Cardiac muscle cell (in vitro differentiated cells and primary cell): ENCODE measurements at regions not wholly inside any gene's neighbourhood (a gene's known extent, or its start where the extent isn't known, plus 50 kb on each side); places are given as distances from the start of the nearest gene placed in this dataset.
"Not testable (repeated sequence)": the region's sequence is repeated elsewhere in the genome, so short reads cannot be mapped to it uniquely, and the experiment has no call there.

Experiments
- DNase-seq, 2 donors: peaks; one replicate each; pipeline versions ENCODE4 v3.0.0 to v3.0.0-alpha.2; 2010 to 2017; ENCODE audit warnings: low read depth in 1 of 2, low spot score in 1 of 2
- H3K27ac ChIP-seq: fragments of 200-600 bp; sonication (generic); 2 replicates; pipeline ENCODE4 v1.5.1; 2016
- H3K27me3 ChIP-seq: fragments of 200-600 bp; sonication (generic); 2 replicates; pipeline ENCODE4 v1.6.0; 2016; ENCODE audit warnings: control low read depth
- H3K36me3 ChIP-seq: fragments of 200-600 bp; sonication (generic); 2 replicates; pipeline ENCODE4 v1.5.1; 2016; ENCODE audit warnings: control low read depth
- H3K4me1 ChIP-seq: fragments of 200-600 bp; sonication (generic); 2 replicates; pipeline ENCODE4 v1.8.1; 2017; ENCODE audit warnings: low read depth, mild to moderate bottlenecking, mixed run types
- H3K4me3 ChIP-seq: fragments of 200-600 bp; sonication (generic); 2 replicates; pipeline ENCODE4 v1.5.1; 2016; ENCODE audit warnings: mild to moderate bottlenecking
- H3K9me3 ChIP-seq: fragments of 200-600 bp; sonication (generic); 2 replicates; pipeline ENCODE4 v1.5.1; 2017; ENCODE audit warnings: low read depth, mild to moderate bottlenecking, control low read depth
- CTCF ChIP-seq: IDR thresholded peaks from 2 replicates; pipeline ENCODE4 v1.5.1; 2012; ENCODE audit warnings: low read depth, mild to moderate bottlenecking, low read length

GRCh38 chr11:112697391-112698178 is 263.6 kb upstream of the NCAM1 start:
- no peaks in the 10 kb centered on the region for H3K27me3 ChIP-seq
- peak in 1 of 2 donors; percentile 1 for DNase-seq
- no peaks in the 10 kb centered on the region for H3K4me1 ChIP-seq
- H3K36me3 ChIP-seq, result no peaks in the 10 kb centered on the region
- H3K4me3 ChIP-seq, result no peak overlapping the region
- no peak for TF ChIP-seq CTCF
- no peak overlapping the region for H3K27ac ChIP-seq
- no peaks in the 10 kb centered on the region for H3K9me3 ChIP-seq

GRCh38 chr11:112705148-112705547 is 256.1 kb upstream of the NCAM1 start:
- Histone ChIP-seq H3K36me3 (no peaks in the 10 kb centered on the region), H3K9me3 (no peaks in the 10 kb centered on the region), H3K4me3 (no peak overlapping the region), H3K27me3 (no peaks in the 10 kb centered on the region), H3K4me1 (no peaks in the 10 kb centered on the region), H3K27ac (no peak overlapping the region)
- no peak for TF ChIP-seq CTCF
- no peak for DNase-seq

- H3K27me3 ChIP-seq, result no peaks in the 10 kb centered on the region
- no peaks in the 10 kb centered on the region for H3K4me1 ChIP-seq
- no peak for DNase-seq
- H3K4me3 ChIP-seq, result no peak overlapping the region
- no peak for TF ChIP-seq CTCF
- no peaks in the 10 kb centered on the region for H3K36me3 ChIP-seq
- H3K27ac ChIP-seq, result no peak overlapping the region
- no peaks in the 10 kb centered on the region for H3K9me3 ChIP-seq
These were observed 254.4 kb upstream of the NCAM1 start for GRCh38 chr11:112706863-112707262.

GRCh38 chr11:112714340-112714739 is 246.9 kb upstream of the NCAM1 start:
- H3K9me3 ChIP-seq, H3K4me1 ChIP-seq, H3K27ac ChIP-seq, H3K36me3 ChIP-seq, H3K27me3 ChIP-seq, DNase-seq, H3K4me3 ChIP-seq: not testable (repeated sequence)

- no peak for TF ChIP-seq CTCF
- H3K4me1 ChIP-seq, result no peaks in the 10 kb centered on the region
- no peak for DNase-seq
- H3K27me3 ChIP-seq, result no peaks in the 10 kb centered on the region
- H3K36me3 ChIP-seq, result no peaks in the 10 kb centered on the region
- H3K9me3 ChIP-seq, result no peaks in the 10 kb centered on the region
- H3K27ac ChIP-seq, result no peak overlapping the region
- no peak overlapping the region for H3K4me3 ChIP-seq
These were observed 246.2 kb upstream of the NCAM1 start for GRCh38 chr11:112715056-112715455.

- DNase-seq, result no peak
- no peaks in the 10 kb centered on the region for H3K27me3 ChIP-seq
- no peaks in the 10 kb centered on the region for H3K36me3 ChIP-seq
- H3K9me3 ChIP-seq, result no peaks in the 10 kb centered on the region
- no peak overlapping the region for H3K4me3 ChIP-seq
- H3K4me1 ChIP-seq, result no peaks in the 10 kb centered on the region
- TF ChIP-seq CTCF, result no peak
- no peak overlapping the region for H3K27ac ChIP-seq
These were observed 242.7 kb upstream of the NCAM1 start for GRCh38 chr11:112718483-112718882.
